ENCODE measurements at regions not wholly inside any gene's neighbourhood (a gene's known extent, or its start where the extent isn't known, plus 50 kb on each side); places are given as distances from the start of the nearest gene placed in this dataset.

GRCh38 chr11:82676483-82677094, 57.1 kb downstream of the FAM181B start:
- DNase-seq: no peak

GRCh38 chr11:82675838-82676237, 57.8 kb downstream of the FAM181B start:
- DNase-seq: no peak

GRCh38 chr11:82673631-82674030, 60.0 kb downstream of the FAM181B start:
- DNase-seq: no peak

- DNase-seq: no peak
Measured at GRCh38 chr11:82671451-82671850, 62.2 kb downstream of the FAM181B start.

- DNase-seq: no peak
Measured at GRCh38 chr11:82663535-82663934, 70.1 kb downstream of the FAM181B start.

- DNase-seq: no peak
Measured at GRCh38 chr11:82653752-82654151, 79.9 kb downstream of the FAM181B start.

- DNase-seq: no peak
Measured at GRCh38 chr11:82639251-82639650, 94.4 kb downstream of the FAM181B start.

- DNase-seq: no peak
Measured at GRCh38 chr11:82636615-82637014, 97.0 kb downstream of the FAM181B start.

GRCh38 chr11:82634091-82634490, 99.6 kb downstream of the FAM181B start:
- no peak for DNase-seq

- no peak for DNase-seq
Measured at GRCh38 chr11:82631722-82632630, 101.7 kb downstream of the FAM181B start.

GRCh38 chr11:82610671-82611070, 123.0 kb downstream of the FAM181B start:
- DNase-seq: no peak

- DNase-seq: no peak
Measured at GRCh38 chr11:82606738-82607137, 126.9 kb downstream of the FAM181B start.

- no peak for DNase-seq
Measured at GRCh38 chr11:82601711-82602110, 132.0 kb downstream of the FAM181B start.

GRCh38 chr11:82599836-82600235, 133.8 kb downstream of the FAM181B start:
- no peak for DNase-seq

GRCh38 chr11:82586581-82586980, 147.1 kb downstream of the FAM181B start:
- DNase-seq: no peak

- DNase-seq: no peak
Measured at GRCh38 chr11:82577246-82577645, 156.4 kb downstream of the FAM181B start.

GRCh38 chr11:82560836-82561235, 172.8 kb downstream of the FAM181B start:
- no peak for DNase-seq

GRCh38 chr11:82559609-82560008, 174.1 kb downstream of the FAM181B start:
- no peak for DNase-seq

GRCh38 chr11:82557274-82557673, 176.4 kb downstream of the FAM181B start:
- DNase-seq: no peak

GRCh38 chr11:82556210-82556609, 177.5 kb downstream of the FAM181B start:
- DNase-seq: no peak

GRCh38 chr11:82546661-82547557, 186.8 kb downstream of the FAM181B start:
- no peak for DNase-seq

- no peak for DNase-seq
Measured at GRCh38 chr11:82539669-82540068, 194.0 kb downstream of the FAM181B start.

- DNase-seq: no peak
Measured at GRCh38 chr11:82536706-82537105, 197.0 kb downstream of the FAM181B start.

Measured in NCI-H2107 (cell line).